GM19324 (cell line): ENCODE measurements at regions not wholly inside any gene's neighbourhood (a gene's known extent, or its start where the extent isn't known, plus 50 kb on each side); places are given as distances from the start of the nearest gene placed in this dataset.
"Not testable (repeated sequence)": the region's sequence is repeated elsewhere in the genome, so short reads cannot be mapped to it uniquely, and the experiment has no call there.

Experiments used
- ATAC-seq: cut with Tn5 transposase; IDR thresholded peaks from one replicate; pipeline ENCODE4 v1.9.1; 2021; ENCODE audit warnings: mild to moderate bottlenecking, moderate library complexity; ENCODE audit not compliant: unreplicated experiment, low FRiP score

DNA sequence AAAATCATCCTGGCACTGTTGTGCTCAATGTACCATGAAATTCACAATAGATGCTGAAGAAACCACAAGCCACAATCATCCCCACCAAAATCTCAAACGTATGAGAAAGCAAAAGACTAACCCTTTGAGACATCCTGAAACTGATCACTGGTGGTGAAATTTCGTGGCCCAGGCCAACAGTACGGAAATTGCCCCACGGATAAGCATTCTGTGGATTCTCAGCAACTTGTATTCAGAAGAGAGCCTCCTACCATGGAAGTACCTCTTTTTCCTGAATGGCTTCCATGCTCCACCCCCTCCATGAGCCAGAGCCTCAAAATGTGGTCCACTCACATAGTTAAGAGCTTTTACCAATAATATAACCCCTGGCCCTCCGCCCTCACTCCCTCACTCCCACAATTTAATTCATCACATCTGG is 163.9 kb upstream of the AUTS2 start:
- no peak for ATAC-seq

DNA sequence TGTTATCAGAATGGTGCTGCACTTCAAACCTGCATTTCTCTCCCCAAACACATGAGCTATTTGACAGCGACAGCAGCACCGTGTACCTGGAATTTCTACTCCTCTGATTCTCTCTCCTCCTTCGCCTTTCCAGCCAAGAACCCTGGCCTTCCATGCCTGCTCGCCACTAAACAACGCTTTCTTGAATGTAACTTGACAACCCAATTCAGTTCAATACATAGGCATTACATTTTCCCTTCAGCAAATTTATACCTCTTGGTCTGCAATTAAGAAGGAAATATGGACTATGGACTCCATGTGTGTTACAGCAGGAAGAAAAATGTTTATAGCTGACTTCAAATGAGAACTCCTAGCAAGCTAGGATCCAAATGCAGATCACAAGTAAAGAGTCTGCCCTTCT is 162.6 kb upstream of the AUTS2 start:
- ATAC-seq = no peak

GRCh38 chr7:69436946-69437345 is 161.3 kb upstream of the AUTS2 start:
- ATAC-seq = no peak

DNA sequence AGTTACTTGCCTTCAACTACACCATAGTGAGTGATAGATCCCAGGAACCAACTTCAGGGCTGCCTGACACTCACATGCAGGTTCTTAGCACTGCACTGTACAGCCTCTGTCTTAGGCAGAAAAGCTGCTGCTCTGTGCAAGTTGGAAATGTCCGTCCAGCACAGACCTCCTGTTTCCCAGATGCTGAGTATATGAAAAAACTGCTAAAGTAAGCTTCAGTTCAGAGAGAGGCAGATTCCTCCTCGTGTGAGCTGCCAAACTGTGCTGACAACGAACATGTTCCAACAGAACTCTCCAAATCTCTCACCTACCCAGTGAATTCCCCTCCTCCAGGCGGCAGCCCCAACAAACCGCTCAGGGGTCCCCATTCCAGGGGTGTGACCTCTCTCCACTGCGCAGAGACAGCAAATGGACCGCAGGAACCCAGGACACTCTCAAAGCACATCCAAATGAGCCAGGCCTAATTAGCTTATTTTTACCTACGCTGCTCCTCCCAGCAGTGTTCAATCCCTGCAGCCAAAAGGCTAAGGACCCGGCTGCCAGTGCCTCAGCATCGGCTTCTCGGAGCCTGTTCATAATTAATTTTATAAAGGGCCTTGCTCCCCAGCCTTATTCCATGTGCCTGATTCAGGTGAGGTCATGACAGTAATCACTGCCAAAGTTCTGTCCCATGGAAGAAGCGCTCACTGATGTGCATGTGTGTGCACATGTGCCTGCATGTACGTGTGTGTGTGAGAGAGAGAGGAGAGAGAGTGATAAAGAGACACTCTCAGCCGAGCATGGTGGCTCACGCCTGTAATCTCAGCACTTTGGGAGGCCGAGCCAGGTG is 159.5 kb upstream of the AUTS2 start:
- ATAC-seq = no peak

DNA sequence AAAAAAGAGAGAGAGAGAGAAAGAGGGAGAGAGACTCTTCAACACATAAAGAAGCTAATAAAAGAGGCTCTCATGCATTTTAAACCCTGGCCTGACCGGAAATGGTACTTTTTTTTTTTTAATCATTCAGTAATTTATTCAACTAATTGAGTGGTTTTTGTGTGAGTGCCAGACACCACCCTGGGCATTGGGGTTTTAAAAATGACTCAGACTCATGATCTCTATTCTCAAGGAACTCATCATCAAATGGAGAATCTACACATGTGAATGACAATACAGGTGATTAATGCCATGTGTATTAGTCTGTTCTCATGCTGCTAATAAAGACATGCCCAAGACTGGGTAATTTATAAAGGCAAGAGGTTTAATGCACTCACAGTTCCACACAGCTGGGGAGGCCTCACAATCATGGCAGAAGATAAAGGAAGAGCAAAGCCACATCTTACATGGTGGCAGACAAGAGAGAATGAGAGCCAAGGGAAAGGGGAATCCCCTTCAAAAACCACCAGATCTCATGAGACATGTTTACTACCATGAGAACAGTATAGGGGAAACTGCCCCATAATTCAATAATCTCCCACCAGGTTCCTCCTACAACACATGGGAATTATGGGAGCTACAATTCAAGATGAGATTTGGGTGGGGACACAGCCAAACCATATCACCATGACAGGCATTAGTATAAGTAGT is 158.5 kb upstream of the AUTS2 start:
- ATAC-seq = no peak

DNA sequence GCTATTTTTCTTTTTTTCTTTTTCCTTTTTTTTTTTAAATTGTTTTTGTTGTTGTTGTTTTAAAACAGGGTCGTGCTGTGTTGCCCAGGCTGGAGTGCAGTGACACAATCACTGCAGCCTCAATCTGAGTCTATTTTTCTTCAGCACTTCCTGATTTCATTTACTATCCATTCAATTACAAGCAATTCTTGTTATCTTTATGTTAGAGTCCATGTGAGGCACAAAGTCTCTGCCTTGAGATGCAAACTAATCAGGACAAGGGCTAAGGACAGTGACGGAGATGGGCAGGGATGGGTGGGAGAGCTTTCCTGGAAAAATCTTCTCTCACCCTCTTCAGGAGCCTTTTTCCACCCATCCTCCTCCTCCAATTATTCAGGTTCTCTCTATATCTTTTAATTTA is 157.3 kb upstream of the AUTS2 start:
- ATAC-seq = no peak

DNA sequence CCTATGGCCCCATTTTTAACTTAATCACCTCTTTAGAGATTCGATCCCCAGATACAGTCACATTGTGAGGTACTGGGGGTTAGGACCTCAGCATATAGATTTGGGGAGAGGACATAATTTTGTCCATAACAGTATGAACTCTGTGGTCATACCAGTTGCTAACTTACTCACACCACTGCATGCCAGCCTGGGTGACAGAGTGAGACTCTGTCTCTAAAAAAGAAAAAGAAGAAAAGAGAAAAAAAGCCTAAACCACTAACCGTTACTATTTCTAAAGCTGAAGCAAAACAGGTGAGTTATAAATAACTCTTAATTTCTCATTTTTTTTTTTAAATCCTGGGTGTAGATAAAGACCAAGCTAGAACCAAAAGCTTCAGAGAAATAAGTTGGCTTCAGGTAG is 155.1 kb upstream of the AUTS2 start:
- ATAC-seq = no peak

DNA sequence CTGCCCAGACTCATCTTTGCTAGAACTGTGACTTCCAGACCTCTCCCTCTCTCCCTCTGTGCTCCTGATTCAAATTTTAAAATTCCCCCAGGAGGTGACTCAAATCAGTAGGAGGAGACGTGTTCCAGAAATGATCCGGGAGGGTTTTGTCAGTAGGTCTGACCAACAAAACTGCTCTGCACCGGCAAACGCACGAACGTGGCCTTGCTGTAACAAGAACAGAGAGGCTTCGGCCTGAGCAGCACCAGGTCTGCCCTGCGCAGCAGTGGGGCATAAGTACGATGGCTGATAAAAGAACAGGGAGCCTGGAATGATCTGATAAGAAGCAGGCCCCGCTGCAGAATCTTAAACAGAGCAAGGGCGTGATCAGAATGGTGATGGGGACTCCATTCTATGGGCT is 152.7 kb upstream of the AUTS2 start:
- no peak for ATAC-seq

DNA sequence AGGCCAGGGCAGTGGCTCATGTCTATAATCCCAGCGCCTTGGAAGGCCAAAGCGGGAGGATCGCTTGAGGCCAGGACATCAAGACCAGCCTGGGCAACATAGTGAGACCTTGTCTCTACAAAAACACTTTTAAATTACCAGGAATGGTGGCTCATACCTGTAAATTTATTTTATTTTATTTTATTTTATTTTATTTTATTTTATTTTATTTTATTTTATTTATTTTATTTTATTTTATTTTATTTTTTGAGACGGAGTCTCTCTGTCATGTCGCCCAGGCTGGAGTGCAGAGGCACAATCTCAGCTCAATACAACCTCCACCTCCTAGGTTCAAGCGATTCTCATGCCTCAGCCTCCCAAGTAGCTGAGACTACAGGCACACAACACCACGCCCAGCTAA is 152.1 kb upstream of the AUTS2 start:
- not testable (repeated sequence) for ATAC-seq

DNA sequence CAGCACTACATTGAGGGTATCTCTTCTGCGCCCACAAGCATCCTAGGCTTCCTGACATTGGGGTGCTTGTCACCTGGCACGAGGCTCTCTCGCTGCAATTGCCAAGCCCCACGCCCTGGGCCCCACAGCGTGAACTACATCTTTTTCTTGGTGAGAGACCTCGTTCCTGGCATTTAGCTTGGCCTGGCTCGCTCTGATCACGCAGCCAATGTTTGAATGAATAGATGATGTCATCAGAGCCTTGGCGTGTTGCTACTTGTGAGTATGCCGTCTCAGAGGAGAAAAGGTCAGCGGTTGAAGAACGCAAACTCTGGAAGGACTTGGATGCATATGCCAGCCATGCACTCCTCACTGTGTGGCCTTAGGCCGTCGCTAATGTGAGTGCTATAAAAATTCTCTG is 150.2 kb upstream of the AUTS2 start:
- no peak for ATAC-seq

DNA sequence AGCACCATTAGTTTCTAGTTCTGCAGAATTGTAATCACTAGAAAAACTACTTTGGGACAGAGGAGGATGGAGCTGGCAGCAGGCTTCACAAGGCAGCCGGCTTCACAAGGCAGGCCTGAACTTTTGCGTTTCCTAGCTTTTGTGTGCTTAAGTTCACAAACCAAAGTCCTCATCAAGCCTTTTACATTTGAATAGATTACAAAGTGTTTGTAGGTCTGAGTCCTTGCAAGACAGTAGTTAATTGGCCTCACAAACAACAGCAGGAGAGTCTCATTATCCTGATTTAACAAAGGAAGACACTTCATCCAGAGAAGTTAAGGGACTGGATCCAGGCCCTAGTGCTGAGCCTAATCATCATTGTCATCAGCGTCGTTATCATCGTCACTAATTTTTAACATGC is 147.8 kb upstream of the AUTS2 start:
- no peak for ATAC-seq

- no peak for ATAC-seq
Observed at GRCh38 chr7:69451715-69452114, 146.6 kb upstream of the AUTS2 start.

DNA sequence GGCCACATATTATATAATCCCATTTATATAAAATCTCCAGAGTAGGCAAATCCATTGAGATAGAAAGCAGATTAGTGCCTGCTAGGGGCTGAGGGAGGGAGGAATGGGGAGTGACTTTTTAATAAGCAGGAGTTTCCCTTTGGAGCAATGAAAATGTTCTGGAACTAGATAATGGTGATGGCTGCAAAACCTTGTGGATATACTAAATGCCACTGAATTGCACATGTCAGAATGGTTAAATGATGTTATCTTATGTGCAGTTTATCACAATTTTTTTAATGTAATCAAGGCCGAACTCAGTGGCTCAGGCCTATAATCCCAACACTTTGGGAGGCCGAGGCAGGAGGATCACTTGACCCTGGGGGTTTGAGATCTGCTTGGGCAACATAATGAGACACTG is 145.5 kb upstream of the AUTS2 start:
- ATAC-seq = no peak

GRCh38 chr7:69457595-69458504 is 140.4 kb upstream of the AUTS2 start:
- no peak for ATAC-seq

- ATAC-seq = no peak
Observed at GRCh38 chr7:69464035-69464434, 134.2 kb upstream of the AUTS2 start.

DNA sequence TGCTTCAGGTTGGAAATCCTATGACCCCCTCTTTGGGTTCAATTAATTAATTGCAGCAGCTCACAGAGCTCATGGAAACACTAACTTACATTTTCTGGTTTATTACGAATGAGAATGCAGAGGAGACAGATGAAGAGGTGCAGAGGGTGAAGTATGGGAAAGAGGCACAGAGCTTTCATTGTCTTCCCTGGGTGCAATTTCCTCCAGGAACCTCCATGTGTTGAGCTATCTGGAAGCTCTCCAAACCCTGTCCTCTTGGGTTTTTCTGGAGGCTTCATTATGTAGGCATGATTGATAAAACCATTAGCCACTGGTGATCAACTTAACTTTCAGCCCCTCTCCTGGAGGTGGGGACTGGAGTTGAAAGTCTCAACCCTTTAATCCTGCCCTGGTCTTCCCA is 133.0 kb upstream of the AUTS2 start:
- ATAC-seq = no peak

GRCh38 chr7:69467826-69468225 is 130.4 kb upstream of the AUTS2 start:
- ATAC-seq = no peak

DNA sequence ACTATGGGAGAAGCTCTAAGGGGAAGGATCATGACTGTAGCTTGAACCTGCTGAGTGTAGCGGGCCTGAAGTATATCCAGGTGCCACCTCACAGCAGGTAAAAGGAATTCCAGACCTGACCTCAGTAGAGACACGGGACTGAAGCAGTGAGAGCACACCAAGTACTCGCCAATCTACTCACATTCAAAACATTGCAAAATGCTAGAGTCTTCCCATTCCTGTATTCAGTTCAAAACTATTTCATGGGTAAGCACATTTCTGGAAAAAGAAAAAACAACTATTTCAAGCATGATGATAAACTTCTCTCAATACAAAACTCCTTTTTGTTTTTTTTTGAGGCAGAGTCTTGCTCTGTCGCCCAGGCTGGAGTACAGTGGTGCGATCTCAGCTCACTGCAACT is 121.9 kb upstream of the AUTS2 start:
- ATAC-seq = no peak

- ATAC-seq = no peak
Observed at GRCh38 chr7:69482676-69483075, 115.6 kb upstream of the AUTS2 start.

DNA sequence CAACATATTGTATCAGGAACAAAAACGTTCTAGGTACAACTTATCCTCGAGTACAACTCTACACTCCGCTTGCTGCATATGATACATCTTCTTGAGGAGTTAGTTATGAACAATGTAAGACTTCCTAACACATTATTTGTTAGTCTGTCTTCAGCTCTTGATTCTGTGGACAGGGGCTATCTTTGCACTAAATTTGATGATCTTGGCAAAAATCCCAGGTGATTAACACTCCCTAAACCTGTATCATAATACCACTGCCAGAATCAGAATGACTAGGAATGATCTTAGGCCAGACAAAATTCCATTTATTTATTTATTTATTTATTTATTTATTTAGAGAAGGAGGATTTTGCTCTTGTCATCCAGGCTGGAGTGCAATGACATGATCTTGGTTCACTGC is 108.7 kb upstream of the AUTS2 start:
- no peak for ATAC-seq

GRCh38 chr7:69498671-69499070 is 99.6 kb upstream of the AUTS2 start:
- ATAC-seq = no peak
